ENCODE measurements at regions not wholly inside any gene's neighbourhood (a gene's known extent, or its start where the extent isn't known, plus 50 kb on each side); places are given as distances from the start of the nearest gene placed in this dataset.

DNA sequence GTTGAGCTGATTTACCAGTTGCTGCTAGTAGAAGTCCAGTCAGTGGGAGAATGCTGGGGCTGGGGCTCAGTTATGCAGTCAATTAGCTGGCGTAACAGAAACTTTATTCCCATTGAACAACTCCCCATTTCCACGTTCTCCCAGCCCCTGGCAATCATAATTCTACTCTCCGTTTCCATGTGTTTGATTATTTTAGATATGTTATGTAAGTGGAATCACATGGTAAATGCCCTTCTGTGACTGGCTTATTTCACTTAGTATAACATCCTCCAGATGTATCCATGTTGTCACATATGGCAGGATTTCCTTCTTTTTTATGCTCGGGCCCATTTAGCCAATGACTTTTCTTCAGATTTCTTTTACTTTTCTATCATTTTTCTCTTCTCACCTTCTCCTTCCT, 61.1 kb upstream of the EXOC4 start (continued):
- TF ChIP-seq, protein P1, sequence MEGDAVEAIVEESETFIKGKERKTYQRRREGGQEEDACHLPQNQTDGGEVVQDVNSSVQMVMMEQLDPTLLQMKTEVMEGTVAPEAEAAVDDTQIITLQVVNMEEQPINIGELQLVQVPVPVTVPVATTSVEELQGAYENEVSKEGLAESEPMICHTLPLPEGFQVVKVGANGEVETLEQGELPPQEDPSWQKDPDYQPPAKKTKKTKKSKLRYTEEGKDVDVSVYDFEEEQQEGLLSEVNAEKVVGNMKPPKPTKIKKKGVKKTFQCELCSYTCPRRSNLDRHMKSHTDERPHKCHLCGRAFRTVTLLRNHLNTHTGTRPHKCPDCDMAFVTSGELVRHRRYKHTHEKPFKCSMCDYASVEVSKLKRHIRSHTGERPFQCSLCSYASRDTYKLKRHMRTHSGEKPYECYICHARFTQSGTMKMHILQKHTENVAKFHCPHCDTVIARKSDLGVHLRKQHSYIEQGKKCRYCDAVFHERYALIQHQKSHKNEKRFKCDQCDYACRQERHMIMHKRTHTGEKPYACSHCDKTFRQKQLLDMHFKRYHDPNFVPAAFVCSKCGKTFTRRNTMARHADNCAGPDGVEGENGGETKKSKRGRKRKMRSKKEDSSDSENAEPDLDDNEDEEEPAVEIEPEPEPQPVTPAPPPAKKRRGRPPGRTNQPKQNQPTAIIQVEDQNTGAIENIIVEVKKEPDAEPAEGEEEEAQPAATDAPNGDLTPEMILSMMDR (IDR thresholded peaks at IDR 0.05 in 2 of 3, conservative IDR thresholded peaks at IDR 0.05 in 1 of 3; ENCODE audit: borderline replicate concordance in 1 of 3, insufficient read depth in 1 of 3, low read depth in 2 of 3, low read length in 2 of 3): no peak
- TF ChIP-seq ZNF274 (IDR thresholded peaks at IDR 0.05; ENCODE audit: low read depth, low read length): no peak
- TF ChIP-seq, protein P2, sequence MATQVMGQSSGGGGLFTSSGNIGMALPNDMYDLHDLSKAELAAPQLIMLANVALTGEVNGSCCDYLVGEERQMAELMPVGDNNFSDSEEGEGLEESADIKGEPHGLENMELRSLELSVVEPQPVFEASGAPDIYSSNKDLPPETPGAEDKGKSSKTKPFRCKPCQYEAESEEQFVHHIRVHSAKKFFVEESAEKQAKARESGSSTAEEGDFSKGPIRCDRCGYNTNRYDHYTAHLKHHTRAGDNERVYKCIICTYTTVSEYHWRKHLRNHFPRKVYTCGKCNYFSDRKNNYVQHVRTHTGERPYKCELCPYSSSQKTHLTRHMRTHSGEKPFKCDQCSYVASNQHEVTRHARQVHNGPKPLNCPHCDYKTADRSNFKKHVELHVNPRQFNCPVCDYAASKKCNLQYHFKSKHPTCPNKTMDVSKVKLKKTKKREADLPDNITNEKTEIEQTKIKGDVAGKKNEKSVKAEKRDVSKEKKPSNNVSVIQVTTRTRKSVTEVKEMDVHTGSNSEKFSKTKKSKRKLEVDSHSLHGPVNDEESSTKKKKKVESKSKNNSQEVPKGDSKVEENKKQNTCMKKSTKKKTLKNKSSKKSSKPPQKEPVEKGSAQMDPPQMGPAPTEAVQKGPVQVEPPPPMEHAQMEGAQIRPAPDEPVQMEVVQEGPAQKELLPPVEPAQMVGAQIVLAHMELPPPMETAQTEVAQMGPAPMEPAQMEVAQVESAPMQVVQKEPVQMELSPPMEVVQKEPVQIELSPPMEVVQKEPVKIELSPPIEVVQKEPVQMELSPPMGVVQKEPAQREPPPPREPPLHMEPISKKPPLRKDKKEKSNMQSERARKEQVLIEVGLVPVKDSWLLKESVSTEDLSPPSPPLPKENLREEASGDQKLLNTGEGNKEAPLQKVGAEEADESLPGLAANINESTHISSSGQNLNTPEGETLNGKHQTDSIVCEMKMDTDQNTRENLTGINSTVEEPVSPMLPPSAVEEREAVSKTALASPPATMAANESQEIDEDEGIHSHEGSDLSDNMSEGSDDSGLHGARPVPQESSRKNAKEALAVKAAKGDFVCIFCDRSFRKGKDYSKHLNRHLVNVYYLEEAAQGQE (IDR thresholded peaks at IDR 0.05; ENCODE audit: low read depth): no peak
- no peak for TF ChIP-seq EZH2phosphoT487 (IDR thresholded peaks at IDR 0.05; ENCODE audit: borderline replicate concordance)
- TF ChIP-seq, protein P3, sequence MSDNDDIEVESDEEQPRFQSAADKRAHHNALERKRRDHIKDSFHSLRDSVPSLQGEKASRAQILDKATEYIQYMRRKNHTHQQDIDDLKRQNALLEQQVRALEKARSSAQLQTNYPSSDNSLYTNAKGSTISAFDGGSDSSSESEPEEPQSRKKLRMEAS (IDR thresholded peaks at IDR 0.05): no peak
- no peak for TF ChIP-seq ELF1 (IDR thresholded peaks at IDR 0.05; ENCODE audit: borderline replicate concordance, low read depth)
- TF ChIP-seq SP1 (IDR thresholded peaks at IDR 0.05; ENCODE audit: low read depth): no peak
- TF ChIP-seq CEBPB (IDR thresholded peaks at IDR 0.05; ENCODE audit: low read depth): no peak
- no peak for TF ChIP-seq TCF7L2 (IDR thresholded peaks at IDR 0.05; ENCODE audit: borderline replicate concordance, extremely low read depth, insufficient read depth, insufficient read length)

DNA sequence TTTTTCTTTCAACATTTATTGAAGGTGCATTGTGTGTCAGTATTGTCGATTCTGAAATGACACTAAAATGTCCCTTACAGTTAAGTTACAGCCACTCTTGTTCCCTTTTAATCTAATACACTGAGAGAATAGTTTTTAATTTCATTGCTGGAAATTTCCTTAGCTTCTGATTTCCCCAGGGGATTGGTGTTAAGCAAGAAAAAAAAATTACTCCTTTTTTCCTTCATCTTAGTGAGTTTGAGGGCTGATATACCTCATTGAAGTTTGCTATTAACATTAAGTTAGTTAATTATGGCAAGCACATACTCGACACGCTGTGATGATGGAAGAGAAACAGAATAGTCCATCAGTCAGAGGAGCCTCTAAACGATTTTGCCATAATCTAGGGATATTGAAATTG, 57.0 kb upstream of the EXOC4 start:
- ATAC-seq (no peak), DNase-seq (ENCODE audit: low read depth, low spot score) (no peak)
- Histone ChIP-seq H4K20me1 (ENCODE audit: insufficient read depth) (no peaks in the 10 kb centered on the region), H2AFZ (ENCODE audit: low read depth, low read length, poor library complexity, severe bottlenecking) (no peak overlapping the region), H3K4me1 (ENCODE audit: control insufficient read depth in 1 of 2, insufficient read depth in 2 of 2, low read length in 2 of 2) (no peaks in the 10 kb centered on the region), H3K9me2 (ENCODE audit: insufficient read depth) (no peaks in the 10 kb centered on the region), H3K79me2 (ENCODE audit: insufficient read depth, low read length) (no peaks in the 10 kb centered on the region), H3K9ac (ENCODE audit: low read length) (no peak overlapping the region), H3K4me3 (replicated peaks in 1 of 2; ENCODE audit: low read depth in 1 of 2, low read length in 2 of 2) (no peak overlapping the region), H3K4me2 (ENCODE audit: low read length) (no peak overlapping the region), H3K36me3 (ENCODE audit: control insufficient read depth in 1 of 2, insufficient read depth in 2 of 2, low read length in 2 of 2) (no peaks in the 10 kb centered on the region), H3K27me3 (ENCODE audit: insufficient read depth, low read length) (peaks cover 7% of the 10 kb centered on the region; the same call in 1 of the 2 replicates), H3K27ac (ENCODE audit: low read depth, low read length) (no peak overlapping the region), H3K9me3 (ENCODE audit: control insufficient read depth in 1 of 2, insufficient read depth in 1 of 2, low read depth in 1 of 2, low read length in 2 of 2) (no peaks in the 10 kb centered on the region)
- BruUV-seq (replicated peaks): no TSS peak
- ChIA-PET RAD21 (ENCODE audit: low non-redundant PET in 1 of 2, low total read pairs in 2 of 2, uncharacterized antibody in 2 of 2, unreplicated experiment in 2 of 2) (no interaction called here), CTCF (no interaction called here), POLR2A (no interaction called here)
- intact Hi-C loops (cut with micrococcal nuclease): no loop called here
- TF ChIP-seq, protein P4, sequence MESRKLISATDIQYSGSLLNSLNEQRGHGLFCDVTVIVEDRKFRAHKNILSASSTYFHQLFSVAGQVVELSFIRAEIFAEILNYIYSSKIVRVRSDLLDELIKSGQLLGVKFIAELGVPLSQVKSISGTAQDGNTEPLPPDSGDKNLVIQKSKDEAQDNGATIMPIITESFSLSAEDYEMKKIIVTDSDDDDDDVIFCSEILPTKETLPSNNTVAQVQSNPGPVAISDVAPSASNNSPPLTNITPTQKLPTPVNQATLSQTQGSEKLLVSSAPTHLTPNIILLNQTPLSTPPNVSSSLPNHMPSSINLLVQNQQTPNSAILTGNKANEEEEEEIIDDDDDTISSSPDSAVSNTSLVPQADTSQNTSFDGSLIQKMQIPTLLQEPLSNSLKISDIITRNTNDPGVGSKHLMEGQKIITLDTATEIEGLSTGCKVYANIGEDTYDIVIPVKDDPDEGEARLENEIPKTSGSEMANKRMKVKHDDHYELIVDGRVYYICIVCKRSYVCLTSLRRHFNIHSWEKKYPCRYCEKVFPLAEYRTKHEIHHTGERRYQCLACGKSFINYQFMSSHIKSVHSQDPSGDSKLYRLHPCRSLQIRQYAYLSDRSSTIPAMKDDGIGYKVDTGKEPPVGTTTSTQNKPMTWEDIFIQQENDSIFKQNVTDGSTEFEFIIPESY (IDR thresholded peaks at IDR 0.05; ENCODE audit: extremely low read depth, insufficient replicate concordance, low read length): no peak
- TF ChIP-seq CBX3 (IDR thresholded peaks at IDR 0.05; ENCODE audit: low read depth) (no peak), ZFX (IDR thresholded peaks at IDR 0.05) (no peak), JUND (IDR thresholded peaks at IDR 0.05) (no peak), FOSL1 (IDR thresholded peaks at IDR 0.05; ENCODE audit: low read depth) (no peak)
- TF ChIP-seq, protein P3 (IDR thresholded peaks at IDR 0.05): no peak
- TF ChIP-seq, protein P5, sequence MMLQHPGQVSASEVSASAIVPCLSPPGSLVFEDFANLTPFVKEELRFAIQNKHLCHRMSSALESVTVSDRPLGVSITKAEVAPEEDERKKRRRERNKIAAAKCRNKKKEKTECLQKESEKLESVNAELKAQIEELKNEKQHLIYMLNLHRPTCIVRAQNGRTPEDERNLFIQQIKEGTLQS (IDR thresholded peaks at IDR 0.05): no peak

Data from HCT116 (cell line).